Smooth muscle cell (in vitro differentiated cells): ENCODE measurements at regions not wholly inside any gene's neighbourhood (a gene's known extent, or its start where the extent isn't known, plus 50 kb on each side); places are given as distances from the start of the nearest gene placed in this dataset.

ENCODE experiments used
- DNase-seq: peaks from one replicate; lab custom pipeline; 2025; ENCODE audit not compliant: unreplicated experiment; lab: John Stamatoyannopoulos, UW
- H2AFZ ChIP-seq: fragments of 200-600 bp; sonication (generic); 2 replicates; pipeline ENCODE4 v1.6.0; 2016; ENCODE audit warnings: antibody characterized with exemption, low read depth, mild to moderate bottlenecking
- H3F3A ChIP-seq: fragments of 200-600 bp; sonication (generic); 2 replicates; pipeline ENCODE4 v1.6.0; 2017; ENCODE audit warnings: antibody characterized with exemption, low read depth
- H3K27ac ChIP-seq: fragments of 200-600 bp; sonication (generic); 2 replicates; pipeline ENCODE4 v1.5.1; 2016; ENCODE audit warnings: low read depth, mild to moderate bottlenecking
- H3K27me3 ChIP-seq: fragments of 200-600 bp; sonication (generic); 2 replicates; pipeline ENCODE4 v1.6.1; 2016; ENCODE audit warnings: low read depth, mild to moderate bottlenecking
- H3K36me3 ChIP-seq: fragments of 200-600 bp; sonication (generic); 2 replicates; pipeline ENCODE4 v1.5.1; 2016; ENCODE audit warnings: low read depth
- H3K4me1 ChIP-seq: fragments of 200-600 bp; sonication (generic); 2 replicates; pipeline ENCODE4 v1.5.1; 2016; ENCODE audit warnings: low read depth
- H3K4me2 ChIP-seq: fragments of 200-600 bp; sonication (generic); 2 replicates; pipeline ENCODE4 v1.6.0; 2016; ENCODE audit warnings: mild to moderate bottlenecking
- H3K4me3 ChIP-seq: fragments of 200-600 bp; sonication (generic); 2 replicates; pipeline ENCODE4 v1.5.1; 2016; ENCODE audit warnings: mild to moderate bottlenecking
- H3K79me2 ChIP-seq: fragments of 200-600 bp; sonication (generic); 2 replicates; pipeline ENCODE4 v1.6.0; 2016; ENCODE audit warnings: low read depth, mild to moderate bottlenecking
- H3K9ac ChIP-seq: fragments of 200-600 bp; sonication (generic); 2 replicates; pipeline ENCODE4 v1.6.0; 2016; ENCODE audit warnings: low read depth
- H3K9me3 ChIP-seq: fragments of 200-600 bp; sonication (generic); replicated peaks from 2 replicates; pipeline ENCODE4 v1.5.1; 2016; ENCODE audit warnings: low read depth
- H4K20me1 ChIP-seq: fragments of 200-600 bp; sonication (generic); 2 replicates; pipeline ENCODE4 v1.6.0; 2016; ENCODE audit warnings: low read depth
- CTCF ChIP-seq: fragments of 200-600 bp; sonication (generic); IDR thresholded peaks from 2 replicates; pipeline ENCODE4 v1.5.1; 2017; ENCODE audit warnings: borderline replicate concordance, mild to moderate bottlenecking, antibody characterized with exemption; ENCODE audit not compliant: insufficient read depth, poor library complexity, severe bottlenecking
- WGBS: methylation state at CpG from one replicate; pipeline ENCODE4 v1.1.7; 2016; ENCODE audit warnings: low lambda C conversion rate; 5-methylcytosine and 5-hydroxymethylcytosine counted together

GRCh38 chr14:42378274-42378673 is 771.6 kb downstream of the LRFN5 start:
- TF ChIP-seq CTCF, result no peak
- Histone ChIP-seq H3F3A (no peaks in the 10 kb centered on the region), H3K9ac (no peak overlapping the region), H2AFZ (no peak overlapping the region), H3K4me1 (no peaks in the 10 kb centered on the region), H3K79me2 (no peaks in the 10 kb centered on the region), H3K4me2 (no peak overlapping the region), H3K27me3 (no peaks in the 10 kb centered on the region), H4K20me1 (no peaks in the 10 kb centered on the region), H3K9me3 (no peaks in the 10 kb centered on the region), H3K36me3 (no peaks in the 10 kb centered on the region), H3K27ac (no peak overlapping the region), H3K4me3 (no peak overlapping the region)
- 81% methylated on average over 3 of the region's 3 CpGs for WGBS
- DNase-seq, result no peak

- Histone ChIP-seq H3F3A (no peaks in the 10 kb centered on the region), H2AFZ (no peak overlapping the region), H3K4me2 (no peak overlapping the region), H3K4me1 (no peaks in the 10 kb centered on the region), H3K4me3 (no peak overlapping the region), H3K9me3 (no peaks in the 10 kb centered on the region), H3K36me3 (no peaks in the 10 kb centered on the region), H3K27ac (no peak overlapping the region), H3K27me3 (no peaks in the 10 kb centered on the region), H3K9ac (no peak overlapping the region), H4K20me1 (no peaks in the 10 kb centered on the region), H3K79me2 (no peaks in the 10 kb centered on the region)
- no peak for DNase-seq
- TF ChIP-seq CTCF, result no peak
Measured at GRCh38 chr14:42374332-42374731, 767.7 kb downstream of the LRFN5 start.

- Histone ChIP-seq H3K4me2 (no peak overlapping the region), H3K36me3 (no peaks in the 10 kb centered on the region), H3K9me3 (no peaks in the 10 kb centered on the region), H3K4me1 (no peaks in the 10 kb centered on the region), H3K79me2 (no peaks in the 10 kb centered on the region), H3K9ac (no peak overlapping the region), H3K27ac (no peak overlapping the region), H4K20me1 (no peaks in the 10 kb centered on the region), H3F3A (no peaks in the 10 kb centered on the region), H2AFZ (no peak overlapping the region), H3K4me3 (no peak overlapping the region), H3K27me3 (no peaks in the 10 kb centered on the region)
- no peak for TF ChIP-seq CTCF
- 93% methylated on average over 1 of the region's 1 CpG for WGBS
- DNase-seq, result no peak
Measured at GRCh38 chr14:42370056-42370455, 763.4 kb downstream of the LRFN5 start.

- no peak overlapping the region for H3K27ac ChIP-seq
- no peak overlapping the region for H3K4me3 ChIP-seq
- no peaks in the 10 kb centered on the region for H3K27me3 ChIP-seq
- 93% methylated on average over 1 of the region's 1 CpG for WGBS
- no peak for TF ChIP-seq CTCF
- H2AFZ ChIP-seq, result no peak overlapping the region
- no peaks in the 10 kb centered on the region for H3K4me1 ChIP-seq
- no peak overlapping the region for H3K9ac ChIP-seq
- no peak for DNase-seq
- H4K20me1 ChIP-seq, result no peaks in the 10 kb centered on the region
- no peaks in the 10 kb centered on the region for H3K36me3 ChIP-seq
- H3K9me3 ChIP-seq, result no peaks in the 10 kb centered on the region
- H3F3A ChIP-seq, result no peaks in the 10 kb centered on the region
- H3K4me2 ChIP-seq, result no peak overlapping the region
- H3K79me2 ChIP-seq, result no peaks in the 10 kb centered on the region
Measured at GRCh38 chr14:42368234-42368633, 761.6 kb downstream of the LRFN5 start.
